HAP-1 (cell line): ENCODE measurements at regions not wholly inside any gene's neighbourhood (a gene's known extent, or its start where the extent isn't known, plus 50 kb on each side); places are given as distances from the start of the nearest gene placed in this dataset.

ENCODE experiments used
- DNase-seq, 2 experiments: peaks; one replicate each; pipeline ENCODE4 v3.0.0-alpha.2; 2016 to 2020; ENCODE audit warnings: low spot score in 2 of 2
- H3K27me3 ChIP-seq: fragments of 250-450 bp; sonication (Bioruptor Pico); 2 replicates; pipeline ENCODE4 v1.5.1; 2020; ENCODE audit warnings: low read depth, mild to moderate bottlenecking, moderate library complexity
- H3K36me3 ChIP-seq: fragments of 250-450 bp; sonication (Bioruptor Pico); replicated peaks from 2 replicates; pipeline ENCODE4 v1.5.1; 2020; ENCODE audit warnings: mild to moderate bottlenecking
- H3K4me1 ChIP-seq: fragments of 250-450 bp; sonication (Bioruptor Pico); 2 replicates; pipeline ENCODE4 v1.5.1; 2020; ENCODE audit warnings: mild to moderate bottlenecking
- H3K4me3 ChIP-seq: fragments of 250-450 bp; sonication (Bioruptor Pico); 2 replicates; pipeline ENCODE4 v1.5.1; 2020; ENCODE audit warnings: mild to moderate bottlenecking, moderate library complexity
- H3K9me3 ChIP-seq: fragments of 250-450 bp; sonication (Bioruptor Pico); 2 replicates; pipeline ENCODE4 v1.5.1; 2020; ENCODE audit warnings: mild to moderate bottlenecking, moderate library complexity
- in situ Hi-C: fragments of 300-500 bp; cut with MboI; formaldehyde crosslinking; loops from 3 replicates; pipeline ENCODE4 v1.14.3; 2020; ENCODE audit warnings: low sequenced_read_pairs, inconsistent platforms, mixed read lengths

DNA sequence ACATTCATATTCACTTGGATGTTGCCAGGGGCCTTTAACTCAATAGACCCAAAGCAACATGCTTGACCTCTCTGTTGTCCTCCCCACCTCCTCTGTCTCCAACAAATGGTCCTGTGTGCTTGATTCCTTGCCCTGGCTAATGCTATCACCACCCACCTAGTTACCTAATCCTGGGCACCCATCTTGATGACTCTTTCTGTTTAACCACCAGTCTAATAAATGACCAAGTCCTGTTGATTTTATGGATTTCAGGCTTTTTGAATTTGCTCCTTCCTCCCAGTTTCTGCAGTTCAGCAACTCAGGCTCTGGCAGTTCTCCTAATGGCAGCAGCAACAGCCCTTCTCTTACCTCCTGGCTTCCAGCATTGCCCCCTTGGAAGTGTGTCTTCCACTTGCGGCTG, 246.3 kb upstream of the KLF4 start:
- no peaks in the 10 kb centered on the region for H3K4me1 ChIP-seq
- in situ Hi-C loops: no loop called here
- no peak overlapping the region for H3K4me3 ChIP-seq
- H3K27me3 ChIP-seq: no peaks in the 10 kb centered on the region
- DNase-seq: no peak
- no peaks in the 10 kb centered on the region for H3K36me3 ChIP-seq
- no peaks in the 10 kb centered on the region for H3K9me3 ChIP-seq

DNA sequence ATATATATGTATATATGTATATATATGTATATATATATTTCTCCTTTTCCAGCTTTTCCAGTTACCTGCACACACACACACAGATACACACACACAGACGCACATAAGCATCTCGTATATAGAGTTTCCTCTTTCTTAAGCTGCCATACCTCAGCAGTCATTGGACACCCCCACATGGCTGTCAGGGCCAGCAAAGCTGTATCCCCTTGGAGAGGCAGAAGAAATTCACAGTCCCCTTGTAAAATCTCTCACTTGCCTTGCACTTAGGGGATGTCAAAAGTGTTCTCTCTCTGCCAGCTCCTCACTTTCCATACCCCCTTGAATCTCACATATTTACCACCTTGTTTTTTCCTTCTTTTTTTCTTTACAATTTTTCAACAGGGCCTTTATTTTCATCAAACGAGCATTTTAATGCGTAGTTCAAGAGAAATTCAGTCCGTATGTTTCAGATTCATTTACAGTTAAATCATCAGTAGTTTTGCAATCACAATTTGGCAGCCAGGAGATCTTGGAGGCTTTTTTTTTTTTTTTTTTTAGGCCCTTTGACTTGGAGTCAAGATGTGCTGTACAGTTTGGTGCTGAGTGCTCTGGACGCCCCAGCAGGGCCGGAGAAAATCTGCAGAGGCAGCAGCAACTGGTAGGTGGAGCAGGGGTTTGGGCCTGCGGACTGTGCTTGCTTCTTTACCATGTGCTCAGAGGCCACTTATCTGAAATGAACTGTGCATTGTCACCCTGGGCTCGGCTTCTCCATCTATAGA, 244.9 kb upstream of the KLF4 start:
- no peaks in the 10 kb centered on the region for H3K9me3 ChIP-seq
- no peaks in the 10 kb centered on the region for H3K4me1 ChIP-seq
- no peak overlapping the region for H3K4me3 ChIP-seq
- H3K27me3 ChIP-seq: no peaks in the 10 kb centered on the region
- in situ Hi-C loops: no loop called here
- DNase-seq: no peak
- H3K36me3 ChIP-seq: no peaks in the 10 kb centered on the region

DNA sequence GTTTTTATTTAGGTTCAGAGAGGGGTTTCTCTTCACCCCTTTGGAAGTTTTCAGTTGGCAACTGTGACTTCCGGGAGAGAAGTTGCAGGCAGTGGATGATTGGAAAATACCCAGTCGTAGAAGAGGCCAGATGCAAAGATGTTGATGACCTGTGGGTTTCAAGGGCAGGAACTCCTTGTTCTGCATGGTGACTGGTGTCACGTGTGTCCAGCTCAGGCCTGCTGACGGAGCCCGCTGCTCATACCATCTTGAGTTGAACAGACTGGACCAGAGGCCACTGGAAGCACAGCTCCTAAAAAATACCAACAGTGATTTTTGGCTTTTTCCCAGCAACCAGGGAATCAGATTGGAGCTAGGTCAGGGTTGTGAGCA, 243.9 kb upstream of the KLF4 start:
- Histone ChIP-seq H3K36me3 (no peaks in the 10 kb centered on the region), H3K27me3 (no peaks in the 10 kb centered on the region), H3K4me1 (no peaks in the 10 kb centered on the region), H3K4me3 (no peak overlapping the region), H3K9me3 (no peaks in the 10 kb centered on the region)
- in situ Hi-C loops: no loop called here
- no peak for DNase-seq

DNA sequence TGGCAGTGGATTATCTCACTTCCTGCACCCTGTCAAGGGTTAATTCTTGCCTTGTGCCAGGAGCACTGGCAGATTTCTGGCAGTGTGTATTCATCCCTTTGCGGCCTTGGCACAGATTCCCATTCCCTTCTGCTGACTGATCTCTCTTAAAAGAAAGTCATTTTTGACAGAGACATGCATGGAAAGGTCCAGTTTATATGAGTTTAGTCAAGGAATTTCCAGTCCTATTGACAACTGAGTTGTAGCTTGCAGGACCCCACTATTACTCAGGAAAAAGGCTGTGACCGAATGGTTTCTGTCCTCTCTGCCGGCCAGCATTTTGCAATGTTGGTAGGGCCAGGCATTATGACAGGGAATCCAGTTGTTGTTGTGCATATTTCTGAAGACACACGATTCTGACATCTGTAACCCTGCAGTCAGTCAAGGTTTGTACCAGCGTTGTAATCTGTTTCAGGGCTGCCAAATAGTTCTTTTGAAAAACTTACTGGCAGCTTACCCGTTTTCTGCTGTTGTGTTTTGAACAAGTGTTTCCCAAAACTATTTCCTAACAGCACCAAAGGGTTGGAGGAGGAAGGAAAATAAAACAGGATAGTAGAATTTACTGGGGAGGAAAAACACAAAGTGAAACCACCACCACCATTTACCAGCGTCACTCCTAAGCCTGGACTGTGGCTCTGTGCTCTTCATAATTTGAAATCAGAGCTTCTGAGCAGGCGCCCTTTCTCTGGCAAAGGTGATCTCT, 243.4 kb upstream of the KLF4 start:
- no peaks in the 10 kb centered on the region for H3K36me3 ChIP-seq
- DNase-seq: no peak
- no peaks in the 10 kb centered on the region for H3K4me1 ChIP-seq
- H3K9me3 ChIP-seq: no peaks in the 10 kb centered on the region
- H3K27me3 ChIP-seq: no peaks in the 10 kb centered on the region
- in situ Hi-C loops: no loop called here
- no peak overlapping the region for H3K4me3 ChIP-seq

DNA sequence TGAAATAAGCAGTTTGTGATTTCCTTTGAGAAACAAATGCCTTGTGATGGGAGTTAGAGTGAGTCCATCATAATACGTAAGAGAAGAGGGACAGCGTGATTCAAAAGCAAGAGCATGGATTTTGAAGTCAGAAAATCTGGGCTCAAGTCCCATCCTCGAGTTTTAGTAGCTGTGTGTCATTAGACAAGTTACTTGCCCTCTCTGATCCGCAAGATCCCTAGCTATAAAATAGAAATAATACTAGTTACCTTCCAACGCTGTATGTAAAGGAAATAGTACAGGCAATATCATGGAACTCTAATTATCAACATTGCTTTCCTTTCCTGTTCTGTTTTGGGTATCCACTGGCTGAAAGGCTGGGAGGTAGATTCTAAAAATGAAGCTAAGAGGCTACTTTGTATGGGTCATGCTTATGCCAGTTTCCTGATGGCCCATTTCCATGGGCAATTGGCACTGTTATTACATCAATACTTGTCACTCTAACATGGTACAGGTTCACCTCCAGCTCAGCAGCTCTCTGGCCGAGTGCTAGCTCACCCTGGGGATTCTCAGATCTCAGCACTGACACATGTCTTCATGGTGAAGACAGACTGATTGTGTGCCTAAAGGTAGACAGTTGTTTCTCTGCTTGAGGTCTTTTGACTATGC, 241.7 kb upstream of the KLF4 start:
- H3K27me3 ChIP-seq: no peaks in the 10 kb centered on the region
- H3K36me3 ChIP-seq: no peaks in the 10 kb centered on the region
- no peak for DNase-seq
- in situ Hi-C loops: no loop called here
- H3K9me3 ChIP-seq: no peaks in the 10 kb centered on the region
- no peak overlapping the region for H3K4me3 ChIP-seq
- H3K4me1 ChIP-seq: no peaks in the 10 kb centered on the region

DNA sequence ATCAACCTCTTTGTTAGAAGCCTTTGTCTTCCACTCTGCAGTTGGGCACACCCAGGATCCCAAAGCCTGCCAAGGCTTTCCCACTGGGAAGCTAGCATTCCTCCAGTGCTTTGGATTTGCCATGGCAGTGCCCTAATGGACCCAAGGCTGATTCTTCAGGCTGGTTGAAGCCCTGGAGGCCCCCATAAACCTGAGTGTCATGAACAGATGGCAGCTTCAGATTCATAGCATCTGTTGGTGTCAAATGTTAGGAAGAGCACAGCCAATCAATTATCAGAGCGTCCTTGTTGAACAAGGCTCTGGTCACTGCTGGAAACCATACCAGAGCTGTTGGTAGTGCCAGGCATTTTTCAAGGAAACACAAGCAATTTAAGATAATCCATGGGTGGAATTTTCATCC, 241.1 kb upstream of the KLF4 start:
- H3K9me3 ChIP-seq: no peaks in the 10 kb centered on the region
- in situ Hi-C loops: no loop called here
- no peaks in the 10 kb centered on the region for H3K36me3 ChIP-seq
- no peaks in the 10 kb centered on the region for H3K4me1 ChIP-seq
- no peaks in the 10 kb centered on the region for H3K27me3 ChIP-seq
- no peak overlapping the region for H3K4me3 ChIP-seq
- DNase-seq: no peak

DNA sequence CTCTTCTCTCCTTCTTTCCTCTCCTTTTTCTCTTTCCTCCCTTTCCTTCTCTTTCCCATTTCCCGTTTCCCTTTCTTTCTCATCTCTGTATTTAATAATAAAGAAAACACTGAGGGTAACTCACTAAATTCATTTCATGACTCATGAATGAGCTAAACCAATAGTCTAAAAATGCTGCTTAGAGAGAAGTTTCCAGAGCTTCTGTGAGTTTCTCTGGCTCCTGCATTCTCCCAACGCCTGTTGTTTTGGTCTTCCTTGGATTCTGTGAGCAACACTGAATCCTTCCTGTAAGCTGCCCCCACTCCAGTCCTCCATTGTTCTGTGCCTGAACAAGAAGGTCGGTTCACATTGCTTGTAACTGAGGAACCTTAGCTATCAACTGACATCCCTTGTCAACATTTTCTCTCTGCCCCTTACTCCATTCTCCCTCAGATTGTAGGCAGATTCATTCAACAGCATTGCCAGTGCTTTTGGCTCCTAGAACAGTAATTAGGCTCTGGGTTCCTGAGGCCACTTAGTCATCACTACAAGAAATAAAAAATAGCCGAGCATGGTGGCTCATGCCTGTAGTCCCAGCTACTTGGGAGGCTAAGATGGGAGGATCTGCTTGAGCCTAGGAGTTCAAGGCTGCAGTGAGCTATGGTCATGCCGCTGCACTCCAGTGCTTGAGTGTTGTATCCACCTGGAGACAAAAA, 237.7 kb upstream of the KLF4 start:
- H3K27me3 ChIP-seq: no peaks in the 10 kb centered on the region
- no peaks in the 10 kb centered on the region for H3K4me1 ChIP-seq
- no peaks in the 10 kb centered on the region for H3K9me3 ChIP-seq
- H3K4me3 ChIP-seq: no peak overlapping the region
- no peaks in the 10 kb centered on the region for H3K36me3 ChIP-seq
- no peak for DNase-seq
- in situ Hi-C loops: no loop called here

DNA sequence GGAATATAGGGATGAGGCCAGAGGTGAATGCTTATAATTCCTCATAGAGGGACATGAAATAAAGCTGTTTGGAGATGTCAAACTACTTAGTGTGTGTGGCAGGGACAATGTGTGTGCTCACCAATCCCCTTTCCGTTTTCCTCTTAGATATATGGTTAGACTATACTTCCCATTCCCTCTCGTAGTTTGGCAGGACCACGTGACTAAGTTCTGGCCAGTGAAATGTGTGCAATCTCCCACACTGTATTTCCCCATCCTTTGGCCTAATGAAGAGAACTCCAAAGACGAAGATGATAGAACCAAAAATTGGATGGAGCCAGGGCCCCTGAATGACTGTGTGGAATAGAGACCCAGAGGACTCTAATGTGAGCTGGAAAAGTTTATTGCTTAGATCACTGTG, 233.4 kb upstream of the KLF4 start:
- in situ Hi-C loops: no loop called here
- Histone ChIP-seq H3K9me3 (no peaks in the 10 kb centered on the region), H3K4me1 (no peaks in the 10 kb centered on the region), H3K36me3 (no peaks in the 10 kb centered on the region), H3K4me3 (no peak overlapping the region), H3K27me3 (no peaks in the 10 kb centered on the region)
- no peak for DNase-seq

DNA sequence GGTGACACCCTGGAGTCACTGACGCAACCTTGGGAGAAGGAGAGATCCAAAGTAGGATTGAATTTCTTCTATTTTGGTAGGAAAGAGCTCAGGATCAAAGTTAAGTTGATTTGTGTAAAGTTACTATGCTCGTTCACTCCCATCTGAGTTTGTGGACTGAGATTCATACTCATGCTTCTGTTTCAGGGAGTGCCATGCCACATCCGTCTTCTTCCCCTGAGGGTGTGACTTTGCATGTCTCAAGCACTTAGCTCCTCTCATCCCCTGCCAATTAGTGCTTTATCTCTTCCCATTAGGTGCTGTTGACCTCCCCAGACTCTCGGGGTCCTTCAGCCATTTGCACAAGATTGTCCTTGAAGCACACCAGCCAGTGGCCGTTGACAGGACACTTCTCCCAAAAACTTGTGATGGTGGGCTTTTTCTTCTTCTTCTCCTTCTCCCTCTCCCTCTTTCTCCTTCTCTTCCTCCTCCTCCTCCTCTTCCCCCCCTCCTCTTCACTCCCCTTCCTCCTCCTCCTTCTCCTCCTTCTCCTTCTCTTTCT, 232.2 kb upstream of the KLF4 start:
- H3K9me3 ChIP-seq: no peaks in the 10 kb centered on the region
- in situ Hi-C loops: no loop called here
- DNase-seq: no peak
- no peaks in the 10 kb centered on the region for H3K4me1 ChIP-seq
- no peaks in the 10 kb centered on the region for H3K36me3 ChIP-seq
- H3K27me3 ChIP-seq: no peaks in the 10 kb centered on the region
- no peak overlapping the region for H3K4me3 ChIP-seq

DNA sequence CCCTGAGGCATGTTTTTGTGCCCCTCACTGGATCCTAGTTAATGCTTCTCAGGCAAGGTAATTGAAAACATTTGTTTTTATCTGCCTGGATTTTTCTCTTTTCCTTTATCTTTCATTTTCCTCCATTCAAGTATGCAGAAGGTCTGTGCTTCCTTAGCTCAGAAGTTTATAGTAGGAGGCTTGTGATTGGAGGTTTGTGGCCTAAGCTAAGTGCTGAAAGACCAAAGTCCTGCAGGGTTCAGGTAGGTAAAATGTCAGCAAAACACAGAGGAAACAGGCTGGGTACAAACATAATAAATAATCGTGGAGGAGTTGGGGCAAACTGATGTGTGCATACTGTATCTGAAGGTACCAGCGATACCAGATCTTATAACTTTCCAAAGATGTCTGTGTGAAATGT, 230.9 kb upstream of the KLF4 start:
- H3K4me1 ChIP-seq: no peaks in the 10 kb centered on the region
- no peaks in the 10 kb centered on the region for H3K27me3 ChIP-seq
- H3K36me3 ChIP-seq: no peaks in the 10 kb centered on the region
- in situ Hi-C loops: no loop called here
- H3K4me3 ChIP-seq: no peak overlapping the region
- DNase-seq: no peak
- H3K9me3 ChIP-seq: no peaks in the 10 kb centered on the region

DNA sequence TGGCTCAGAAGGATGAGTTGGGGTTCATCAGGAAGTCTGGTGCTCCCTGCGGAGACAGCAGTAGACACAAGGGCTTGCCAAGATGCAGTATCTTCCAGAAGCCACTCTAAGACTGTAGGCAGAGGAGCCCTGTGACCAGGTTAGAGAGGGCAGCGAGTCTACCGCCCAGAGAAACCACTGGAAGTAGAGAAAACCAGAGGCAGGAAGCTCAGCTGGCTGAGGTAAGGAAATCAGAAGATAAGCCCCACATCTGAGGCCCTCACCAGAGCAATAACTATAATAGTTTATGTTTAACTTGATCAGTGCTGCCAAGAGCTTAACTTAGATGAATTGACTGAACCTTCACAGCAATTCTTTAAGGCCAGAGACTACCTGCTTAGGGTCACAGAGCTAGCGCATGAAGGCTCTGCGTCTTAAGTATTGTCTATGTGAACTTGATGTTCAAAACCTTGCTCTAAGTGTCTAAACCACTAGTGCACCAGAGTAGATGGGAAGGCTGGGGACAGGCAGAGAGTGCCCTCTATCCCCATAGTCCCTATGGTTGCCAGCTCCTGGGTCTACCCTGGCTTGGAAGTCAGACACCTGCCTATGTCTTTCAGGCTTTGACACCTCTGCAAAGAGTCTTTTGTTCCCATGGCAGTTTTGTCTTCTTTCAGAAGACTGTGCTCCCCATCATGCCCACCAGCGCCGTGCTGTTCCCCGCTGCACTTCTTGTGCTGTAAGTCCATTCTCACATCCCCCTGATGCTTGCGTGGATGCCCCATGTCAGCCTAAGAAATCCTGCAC, 228.2 kb upstream of the KLF4 start:
- no peak overlapping the region for H3K4me3 ChIP-seq
- in situ Hi-C loops: no loop called here
- no peaks in the 10 kb centered on the region for H3K27me3 ChIP-seq
- DNase-seq: no peak
- H3K4me1 ChIP-seq: no peaks in the 10 kb centered on the region
- no peaks in the 10 kb centered on the region for H3K9me3 ChIP-seq
- no peaks in the 10 kb centered on the region for H3K36me3 ChIP-seq

DNA sequence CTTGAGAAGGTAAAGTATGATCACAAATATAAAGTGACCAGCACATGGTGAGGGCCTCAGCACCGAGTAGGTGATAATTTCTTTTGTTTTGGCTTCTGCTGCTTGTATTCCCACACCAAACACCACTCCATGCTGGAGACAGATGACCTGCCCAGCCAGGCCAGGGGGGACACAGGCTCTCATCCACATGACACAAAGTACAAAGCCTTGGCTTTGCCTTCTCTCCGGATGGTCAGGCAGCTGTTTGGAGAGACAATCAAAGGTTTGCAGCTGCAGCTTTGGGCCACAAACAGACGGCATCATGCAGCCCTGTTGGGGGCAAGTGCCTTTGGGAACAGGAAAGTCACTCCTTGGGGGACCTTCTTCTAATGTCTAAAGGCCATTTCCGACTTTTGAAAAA, 226.2 kb upstream of the KLF4 start:
- Histone ChIP-seq H3K4me3 (no peak overlapping the region), H3K27me3 (no peaks in the 10 kb centered on the region), H3K4me1 (no peaks in the 10 kb centered on the region), H3K9me3 (no peaks in the 10 kb centered on the region), H3K36me3 (no peaks in the 10 kb centered on the region)
- DNase-seq: no peak
- in situ Hi-C loops: no loop called here

DNA sequence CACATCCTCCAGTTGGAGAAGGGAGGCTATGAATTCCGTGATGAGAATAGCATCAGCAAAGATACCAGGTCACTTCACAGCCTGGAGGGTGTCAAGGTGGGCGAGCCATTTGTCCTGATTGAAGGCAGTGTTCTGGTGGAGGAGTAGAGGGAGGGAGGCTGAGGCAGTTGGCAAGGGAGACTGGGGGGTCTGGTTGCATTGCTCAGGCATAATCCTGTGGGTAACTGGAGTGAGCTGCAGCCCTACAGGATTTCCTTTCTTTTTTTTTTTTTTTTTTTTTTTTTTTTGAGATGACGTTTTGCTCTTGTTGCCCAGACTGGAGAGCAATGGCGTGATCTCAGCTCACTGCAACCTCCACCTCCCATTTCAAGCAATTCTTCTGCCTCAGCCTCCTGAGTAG, 223.9 kb upstream of the KLF4 start:
- Histone ChIP-seq H3K27me3 (no peaks in the 10 kb centered on the region), H3K4me1 (no peaks in the 10 kb centered on the region), H3K9me3 (no peaks in the 10 kb centered on the region), H3K36me3 (no peaks in the 10 kb centered on the region), H3K4me3 (no peak overlapping the region)
- in situ Hi-C loops: no loop called here
- DNase-seq: no peak
